NB4 (cell line): ENCODE measurements at regions not wholly inside any gene's neighbourhood (a gene's known extent, or its start where the extent isn't known, plus 50 kb on each side); places are given as distances from the start of the nearest gene placed in this dataset.

Source experiments
- DNase-seq: peaks from one replicate; pipeline ENCODE4 v3.0.0; 2010; ENCODE audit warnings: low read depth
- H3K4me3 ChIP-seq: one replicate; pipeline ENCODE4 v1.5.1; 2011; ENCODE audit warnings: mild to moderate bottlenecking, low read depth, low read length, moderate library complexity
- MAX ChIP-seq: IDR thresholded peaks from 2 replicates; pipeline ENCODE4 v1.6.1; 2011; ENCODE audit warnings: low read depth, low read length
- MYC ChIP-seq: IDR thresholded peaks from 2 replicates; pipeline ENCODE4 v1.6.1; 2011; ENCODE audit warnings: low read depth, low read length
- POLR2A ChIP-seq: IDR thresholded peaks from 2 replicates; pipeline ENCODE4 v1.6.1; 2011; ENCODE audit warnings: mild to moderate bottlenecking; ENCODE audit not compliant: insufficient read length; ENCODE audit errors: extremely low read depth
- TF ChIP-seq, protein P1 (sequence below): IDR thresholded peaks from one replicate; pipeline ENCODE4 v1.5.1; 2012; ENCODE audit warnings: low read depth, low read length

DNA sequence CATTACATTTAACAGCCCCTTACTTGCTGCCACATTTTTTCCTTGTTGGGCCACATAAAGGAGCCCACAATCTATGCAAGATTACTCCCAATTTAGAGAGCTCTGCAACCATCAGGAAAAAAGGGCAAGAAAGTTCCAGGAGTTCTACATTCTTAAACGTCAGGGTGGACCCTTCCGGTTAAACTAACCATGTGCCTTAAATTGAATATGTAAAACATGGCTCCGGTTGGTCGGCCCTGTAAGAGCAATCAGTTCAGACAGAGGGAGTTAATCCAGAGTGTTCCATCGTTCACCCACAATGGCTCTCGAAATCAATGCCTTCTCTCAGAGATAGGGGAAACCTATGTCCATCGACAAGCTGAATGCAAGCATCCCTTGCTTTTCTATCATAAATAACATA is 253.7 kb upstream of the PFKP start:
- DNase-seq = no peak
- H3K4me3 ChIP-seq = no peak overlapping the region
- no peak for TF ChIP-seq MYC
- no peak for TF ChIP-seq POLR2A
- TF ChIP-seq, protein P1, sequence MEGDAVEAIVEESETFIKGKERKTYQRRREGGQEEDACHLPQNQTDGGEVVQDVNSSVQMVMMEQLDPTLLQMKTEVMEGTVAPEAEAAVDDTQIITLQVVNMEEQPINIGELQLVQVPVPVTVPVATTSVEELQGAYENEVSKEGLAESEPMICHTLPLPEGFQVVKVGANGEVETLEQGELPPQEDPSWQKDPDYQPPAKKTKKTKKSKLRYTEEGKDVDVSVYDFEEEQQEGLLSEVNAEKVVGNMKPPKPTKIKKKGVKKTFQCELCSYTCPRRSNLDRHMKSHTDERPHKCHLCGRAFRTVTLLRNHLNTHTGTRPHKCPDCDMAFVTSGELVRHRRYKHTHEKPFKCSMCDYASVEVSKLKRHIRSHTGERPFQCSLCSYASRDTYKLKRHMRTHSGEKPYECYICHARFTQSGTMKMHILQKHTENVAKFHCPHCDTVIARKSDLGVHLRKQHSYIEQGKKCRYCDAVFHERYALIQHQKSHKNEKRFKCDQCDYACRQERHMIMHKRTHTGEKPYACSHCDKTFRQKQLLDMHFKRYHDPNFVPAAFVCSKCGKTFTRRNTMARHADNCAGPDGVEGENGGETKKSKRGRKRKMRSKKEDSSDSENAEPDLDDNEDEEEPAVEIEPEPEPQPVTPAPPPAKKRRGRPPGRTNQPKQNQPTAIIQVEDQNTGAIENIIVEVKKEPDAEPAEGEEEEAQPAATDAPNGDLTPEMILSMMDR = no peak
- TF ChIP-seq MAX = no peak

GRCh38 chr10:2813286-2813685 is 254.1 kb upstream of the PFKP start:
- DNase-seq = no peak
- TF ChIP-seq, protein P1 = no peak
- TF ChIP-seq MYC (no peak), MAX (no peak), POLR2A (no peak)

GRCh38 chr10:2812631-2813030 is 254.7 kb upstream of the PFKP start:
- no peak for DNase-seq
- TF ChIP-seq MYC (no peak), MAX (no peak), POLR2A (no peak)
- TF ChIP-seq, protein P1 = no peak

More at GRCh38 chr10:2813286-2813685, 254.1 kb upstream of the PFKP start:
- no peak overlapping the region for H3K4me3 ChIP-seq

DNA sequence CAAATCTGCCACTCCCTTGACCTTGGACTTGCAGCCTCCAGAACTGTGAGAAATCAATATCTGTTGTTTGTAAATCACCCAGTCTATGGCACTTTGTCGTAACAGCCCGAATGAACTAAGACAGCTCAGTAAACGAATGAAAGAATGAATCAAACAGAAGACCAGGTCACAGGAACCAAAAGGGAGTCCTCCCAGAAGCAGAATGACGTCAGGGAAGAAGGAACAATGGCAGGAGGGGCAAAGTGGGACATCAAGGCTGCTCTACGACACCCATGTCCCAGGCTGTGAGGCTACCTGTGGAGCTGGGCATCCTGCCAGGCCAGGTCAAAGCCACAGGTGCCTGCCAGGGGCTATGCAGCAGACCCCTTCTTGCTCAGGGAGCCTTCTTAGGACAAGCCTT is 267.2 kb upstream of the PFKP start:
- TF ChIP-seq POLR2A (no peak), MAX (no peak), MYC (no peak)
- TF ChIP-seq, protein P1 = no peak

More at GRCh38 chr10:2812631-2813030, 254.7 kb upstream of the PFKP start:
- H3K4me3 ChIP-seq = no peak overlapping the region

DNA sequence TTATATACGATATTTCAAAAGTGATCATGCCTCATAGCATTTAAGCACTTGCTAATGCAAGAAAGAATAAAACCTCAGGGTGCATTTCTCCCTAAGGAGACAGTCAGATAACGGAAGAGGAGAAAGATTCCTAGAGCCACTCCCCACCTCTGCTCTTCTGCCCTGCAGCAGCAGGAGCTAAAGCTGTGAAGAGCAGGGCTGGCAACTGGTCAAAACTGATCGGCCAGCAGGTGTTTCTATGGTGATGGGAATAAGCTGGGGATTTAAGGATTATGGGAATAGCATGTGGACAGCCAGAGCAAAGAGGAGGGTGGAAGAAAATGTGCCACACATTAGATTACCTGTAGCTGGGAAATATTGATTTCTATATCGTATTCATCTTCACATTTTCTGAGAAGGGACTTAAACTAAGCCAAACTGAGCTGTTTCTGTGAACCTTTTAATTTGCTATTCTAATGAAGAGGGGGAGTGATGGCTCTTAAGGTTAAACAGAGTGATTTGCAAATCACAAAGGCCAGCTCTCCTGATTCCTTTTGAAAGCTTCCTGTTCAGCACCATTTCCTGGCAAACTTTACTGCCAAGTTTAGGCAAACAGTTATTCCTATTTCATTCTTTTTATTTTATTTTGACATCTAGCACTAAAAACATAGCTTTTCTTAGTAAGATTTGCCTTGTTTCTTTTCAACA is 268.9 kb upstream of the PFKP start:
- H3K4me3 ChIP-seq = no peak overlapping the region
- TF ChIP-seq MAX (no peak), POLR2A (no peak), MYC (no peak)
- TF ChIP-seq, protein P1 = no peak
- DNase-seq = no peak

More for the DNA sequence above, 267.2 kb upstream of the PFKP start:
- DNase-seq = no peak
- no peak overlapping the region for H3K4me3 ChIP-seq
